Prostate gland (tissue), 2 donors: ENCODE measurements at regions not wholly inside any gene's neighbourhood (a gene's known extent, or its start where the extent isn't known, plus 50 kb on each side); places are given as distances from the start of the nearest gene placed in this dataset.

ENCODE experiments used
- DNase-seq: peaks from one replicate; pipeline ENCODE4 v3.0.0-alpha.2; 2019; ENCODE audit warnings: low spot score
- H3K27ac ChIP-seq, 2 donors: fragments of 200-600 bp; sonication (generic); 2 replicates each; pipeline ENCODE4 v1.5.1; 2017 to 2019
- H3K27me3 ChIP-seq: fragments of 200-600 bp; sonication (generic); replicated peaks from 2 replicates; pipeline ENCODE4 v1.5.1; 2019; ENCODE audit not compliant: insufficient read depth
- H3K36me3 ChIP-seq, 2 donors: fragments of 200-600 bp; sonication (generic); 1 replicate in 1 of 2; 2 replicates in 1 of 2; pipeline versions ENCODE4 v1.5.1 to v1.8.1; 2017 to 2019
- H3K4me1 ChIP-seq: fragments of 200-600 bp; sonication (generic); replicated peaks from 2 replicates; pipeline ENCODE4 v1.5.1; 2019
- H3K4me3 ChIP-seq, 2 donors: fragments of 200-600 bp; sonication (generic); 2 replicates each; pipeline ENCODE4 v1.5.1; 2017 to 2019
- H3K9me3 ChIP-seq: fragments of 200-600 bp; sonication (generic); 2 replicates; pipeline ENCODE4 v1.5.1; 2017
- POLR2A ChIP-seq: fragments of 450-650 bp; IDR thresholded peaks from one replicate; pipeline ENCODE4 v1.6.1; 2016; ENCODE audit warnings: antibody characterized with exemption, mild to moderate bottlenecking
- POLR2AphosphoS5 ChIP-seq: sonication (generic); formaldehyde crosslinking; IDR thresholded peaks from one replicate; pipeline ENCODE4 v1.6.1; 2017; ENCODE audit warnings: antibody characterized with exemption
- WGBS: methylation state at CpG from one replicate; pipeline ENCODE4 v1.1.5; 2018; 5-methylcytosine and 5-hydroxymethylcytosine counted together
- intact Hi-C: fragments of 100-400 bp; cut with DNase I; formaldehyde crosslinking; loops from one replicate; pipeline ENCODE4 v1.14.2; 2022
- TF ChIP-seq, protein P1 (sequence below), 4 experiments: fragments of 200-600 bp in 2 of 4; fragments of 450-650 bp in 2 of 4; sonication (generic) in 2 of 4; IDR thresholded peaks; 1 replicate in 3 of 4; 2 replicates in 1 of 4; pipeline ENCODE4 v1.5.1; 2016 to 2019; ENCODE audit warnings: antibody characterized with exemption in 4 of 4, mild to moderate bottlenecking in 2 of 4, moderate library complexity in 2 of 4

DNA sequence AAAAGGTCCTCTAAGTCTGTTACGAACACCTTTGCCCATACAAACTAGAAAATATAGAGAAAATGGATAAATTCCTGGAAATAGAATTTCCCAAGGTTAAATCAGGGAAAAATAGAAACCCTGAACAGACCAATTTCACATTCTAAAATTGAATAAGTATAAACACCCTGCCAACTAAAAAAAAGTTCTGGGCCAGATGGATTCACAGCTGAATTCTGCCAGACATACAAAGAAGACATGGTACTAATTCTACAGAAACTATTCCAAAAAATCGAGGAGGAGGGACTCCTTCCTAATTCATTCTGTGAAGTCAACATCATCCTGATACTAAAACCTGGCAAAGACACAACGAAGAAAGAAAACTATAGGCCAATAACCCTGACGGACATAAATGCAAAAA is 400.4 kb upstream of the SEMA3A start:
- Histone ChIP-seq H3K36me3 (no peaks in the 10 kb centered on the region), H3K27me3 (no peaks in the 10 kb centered on the region), H3K4me3 (no peak overlapping the region), H3K4me1 (no peaks in the 10 kb centered on the region), H3K9me3 (no peaks in the 10 kb centered on the region), H3K27ac (no peak overlapping the region)
- WGBS: 89% methylated on average over 4 of the region's 4 CpGs
- intact Hi-C loops: no loop called here
- DNase-seq: no peak
- TF ChIP-seq, protein P1, sequence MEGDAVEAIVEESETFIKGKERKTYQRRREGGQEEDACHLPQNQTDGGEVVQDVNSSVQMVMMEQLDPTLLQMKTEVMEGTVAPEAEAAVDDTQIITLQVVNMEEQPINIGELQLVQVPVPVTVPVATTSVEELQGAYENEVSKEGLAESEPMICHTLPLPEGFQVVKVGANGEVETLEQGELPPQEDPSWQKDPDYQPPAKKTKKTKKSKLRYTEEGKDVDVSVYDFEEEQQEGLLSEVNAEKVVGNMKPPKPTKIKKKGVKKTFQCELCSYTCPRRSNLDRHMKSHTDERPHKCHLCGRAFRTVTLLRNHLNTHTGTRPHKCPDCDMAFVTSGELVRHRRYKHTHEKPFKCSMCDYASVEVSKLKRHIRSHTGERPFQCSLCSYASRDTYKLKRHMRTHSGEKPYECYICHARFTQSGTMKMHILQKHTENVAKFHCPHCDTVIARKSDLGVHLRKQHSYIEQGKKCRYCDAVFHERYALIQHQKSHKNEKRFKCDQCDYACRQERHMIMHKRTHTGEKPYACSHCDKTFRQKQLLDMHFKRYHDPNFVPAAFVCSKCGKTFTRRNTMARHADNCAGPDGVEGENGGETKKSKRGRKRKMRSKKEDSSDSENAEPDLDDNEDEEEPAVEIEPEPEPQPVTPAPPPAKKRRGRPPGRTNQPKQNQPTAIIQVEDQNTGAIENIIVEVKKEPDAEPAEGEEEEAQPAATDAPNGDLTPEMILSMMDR (IDR thresholded peaks at IDR 0.05): no peak
- TF ChIP-seq POLR2AphosphoS5: no peak
- TF ChIP-seq POLR2A: no peak

DNA sequence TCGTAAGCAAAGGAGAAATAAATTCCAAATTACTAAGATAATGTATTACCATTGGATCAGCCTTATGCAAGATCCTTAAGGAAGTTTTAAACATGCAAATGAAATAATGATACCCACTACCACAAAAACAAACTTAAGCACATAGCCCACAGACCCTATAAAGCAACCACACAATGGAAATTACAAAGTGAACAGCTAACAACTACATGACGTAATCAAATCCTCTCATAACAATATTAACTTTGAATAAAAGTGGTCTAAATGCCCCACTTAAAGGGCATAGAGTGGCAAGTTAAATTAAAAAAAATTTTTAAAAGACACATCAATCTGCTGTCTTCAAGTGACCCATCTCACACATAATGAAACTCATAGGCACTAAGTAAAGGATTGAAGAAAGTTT is 397.3 kb upstream of the SEMA3A start:
- intact Hi-C loops: no loop called here
- 94% methylated on average over 2 of the region's 2 CpGs for WGBS
- no peaks in the 10 kb centered on the region for H3K4me1 ChIP-seq
- H3K36me3 ChIP-seq: no peaks in the 10 kb centered on the region
- H3K27ac ChIP-seq: no peak overlapping the region
- no peaks in the 10 kb centered on the region for H3K27me3 ChIP-seq
- no peak for TF ChIP-seq POLR2A
- no peak for TF ChIP-seq POLR2AphosphoS5
- TF ChIP-seq, protein P1 (IDR thresholded peaks at IDR 0.05): no peak
- DNase-seq: no peak
- no peaks in the 10 kb centered on the region for H3K9me3 ChIP-seq
- no peak overlapping the region for H3K4me3 ChIP-seq

DNA sequence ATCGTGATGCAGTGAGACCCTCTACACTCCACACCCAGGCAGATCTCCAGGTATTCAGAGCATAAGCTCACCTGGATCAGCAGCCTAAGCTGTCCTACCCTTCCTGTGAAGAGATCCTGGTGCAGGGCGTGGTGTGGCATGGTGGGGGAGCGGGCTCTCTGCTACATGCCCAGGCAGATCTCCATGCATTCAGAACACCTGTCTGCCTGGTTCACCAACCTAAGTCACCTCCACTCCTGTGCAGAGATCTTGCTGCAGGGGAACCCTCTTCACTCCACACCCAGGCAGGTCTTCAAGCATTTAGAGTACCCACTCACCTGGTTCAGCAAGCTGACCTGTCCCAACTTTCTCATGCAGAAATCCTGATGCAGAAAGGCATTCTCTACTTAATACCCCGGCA is 394.4 kb upstream of the SEMA3A start:
- Histone ChIP-seq H3K4me3 (no peak overlapping the region), H3K27me3 (no peaks in the 10 kb centered on the region), H3K9me3 (no peaks in the 10 kb centered on the region), H3K27ac (no peak overlapping the region), H3K36me3 (no peaks in the 10 kb centered on the region), H3K4me1 (no peaks in the 10 kb centered on the region)
- 86% methylated on average over 4 of the region's 4 CpGs for WGBS
- TF ChIP-seq POLR2AphosphoS5 (no peak), POLR2A (no peak)
- TF ChIP-seq, protein P1 (IDR thresholded peaks at IDR 0.05): no peak
- intact Hi-C loops: no loop called here
- no peak for DNase-seq

DNA sequence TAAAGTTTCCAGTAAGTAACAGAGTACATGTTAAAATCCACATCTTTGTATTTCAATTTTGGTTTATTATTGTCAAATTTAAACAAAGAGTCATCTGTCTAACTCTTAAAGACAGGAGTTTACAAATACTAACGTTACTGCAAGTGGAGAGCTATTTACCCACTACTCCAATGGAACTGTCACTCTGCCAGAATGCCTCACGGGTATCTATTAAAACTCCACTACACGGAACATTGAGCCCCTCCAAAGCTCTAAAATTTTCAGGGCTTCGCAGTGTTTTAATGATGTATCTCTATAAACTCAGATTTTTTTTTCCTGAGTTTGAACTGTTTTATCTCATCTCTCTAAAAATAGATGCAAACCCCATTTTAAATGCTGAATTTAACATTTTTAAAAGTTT is 388.7 kb upstream of the SEMA3A start:
- intact Hi-C loops: no loop called here
- WGBS: 12% methylated on average over 4 of the region's 4 CpGs
- DNase-seq: no peak

DNA sequence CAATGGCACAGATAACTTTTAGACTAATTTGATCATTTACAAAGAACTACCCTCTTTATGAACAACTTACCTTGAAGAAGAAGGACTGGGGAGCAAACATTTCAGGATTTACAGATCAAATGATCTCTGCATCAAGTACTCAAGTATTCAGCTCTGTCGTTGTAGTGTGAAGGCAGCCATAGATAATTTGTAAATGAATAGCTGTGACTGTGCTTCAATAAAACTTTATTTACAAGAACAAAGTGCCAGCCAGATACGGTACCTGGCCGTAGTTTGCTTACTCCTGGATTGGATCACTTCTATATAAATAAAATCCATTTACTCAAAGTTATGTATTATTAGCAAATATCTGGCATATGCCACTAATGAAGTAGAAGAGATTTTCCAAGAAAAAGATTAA is 388.2 kb upstream of the SEMA3A start:
- 59% methylated on average over 3 of the region's 3 CpGs for WGBS
- H3K36me3 ChIP-seq: no peaks in the 10 kb centered on the region
- H3K4me1 ChIP-seq: no peaks in the 10 kb centered on the region
- no peak overlapping the region for H3K27ac ChIP-seq
- no peak overlapping the region for H3K4me3 ChIP-seq
- intact Hi-C loops: no loop called here
- TF ChIP-seq POLR2AphosphoS5: no peak
- TF ChIP-seq POLR2A: no peak
- TF ChIP-seq, protein P1 (IDR thresholded peaks at IDR 0.05): no peak
- H3K27me3 ChIP-seq: no peaks in the 10 kb centered on the region
- no peaks in the 10 kb centered on the region for H3K9me3 ChIP-seq
- DNase-seq: no peak

More for the DNA sequence above, 388.7 kb upstream of the SEMA3A start:
- TF ChIP-seq POLR2AphosphoS5 (no peak), POLR2A (no peak)
- TF ChIP-seq, protein P1 (IDR thresholded peaks at IDR 0.05): no peak
- no peak overlapping the region for H3K27ac ChIP-seq
- no peaks in the 10 kb centered on the region for H3K9me3 ChIP-seq
- H3K4me3 ChIP-seq: no peak overlapping the region
- no peaks in the 10 kb centered on the region for H3K27me3 ChIP-seq
- no peaks in the 10 kb centered on the region for H3K36me3 ChIP-seq
- no peaks in the 10 kb centered on the region for H3K4me1 ChIP-seq
